ENCODE measurements at regions not wholly inside any gene's neighbourhood (a gene's known extent, or its start where the extent isn't known, plus 50 kb on each side); places are given as distances from the start of the nearest gene placed in this dataset.
"Not testable (repeated sequence)": the region's sequence is repeated elsewhere in the genome, so short reads cannot be mapped to it uniquely, and the experiment has no call there.

- DNase-seq (ENCODE audit: low read depth in 1 of 2, low spot score in 1 of 2), result no peak
These were observed 469.9 kb upstream of the CBLB start for GRCh38 chr3:106338582-106339214.

GRCh38 chr3:106339551-106339950 is 470.7 kb upstream of the CBLB start:
- DNase-seq (ENCODE audit: low read depth in 1 of 2, low spot score in 1 of 2), result no peak

- no peak for DNase-seq (ENCODE audit: low read depth in 1 of 2, low spot score in 1 of 2)
These were observed 472.3 kb upstream of the CBLB start for GRCh38 chr3:106341087-106341486.

GRCh38 chr3:106341586-106342162 is 472.9 kb upstream of the CBLB start:
- no peak for DNase-seq (ENCODE audit: low read depth in 1 of 2, low spot score in 1 of 2)

- no peak for DNase-seq (ENCODE audit: low read depth in 1 of 2, low spot score in 1 of 2)
These were observed 473.6 kb upstream of the CBLB start for GRCh38 chr3:106342386-106342785.

- DNase-seq (ENCODE audit: low read depth in 1 of 2, low spot score in 1 of 2), result no peak
These were observed 475.0 kb upstream of the CBLB start for GRCh38 chr3:106343811-106344210.

- no peak for DNase-seq (ENCODE audit: low read depth in 1 of 2, low spot score in 1 of 2)
These were observed 476.7 kb upstream of the CBLB start for GRCh38 chr3:106345353-106346027.

GRCh38 chr3:106347350-106347749 is 478.5 kb upstream of the CBLB start:
- DNase-seq (ENCODE audit: low read depth in 1 of 2, low spot score in 1 of 2), result no peak

GRCh38 chr3:106348139-106348690 is 479.4 kb upstream of the CBLB start:
- DNase-seq (ENCODE audit: low read depth in 1 of 2, low spot score in 1 of 2), result no peak

- DNase-seq (ENCODE audit: low read depth in 1 of 2, low spot score in 1 of 2), result no peak
These were observed 480.5 kb upstream of the CBLB start for GRCh38 chr3:106349191-106349881.

- no peak for DNase-seq (ENCODE audit: low read depth in 1 of 2, low spot score in 1 of 2)
These were observed 487.1 kb upstream of the CBLB start for GRCh38 chr3:106355873-106356272.

GRCh38 chr3:106359692-106360091 is 490.9 kb upstream of the CBLB start:
- DNase-seq (ENCODE audit: low read depth in 1 of 2, low spot score in 1 of 2), result no peak

GRCh38 chr3:106360901-106361300 is 492.1 kb upstream of the CBLB start:
- DNase-seq (ENCODE audit: low read depth in 1 of 2, low spot score in 1 of 2), result not testable (repeated sequence)

- no peak for DNase-seq (ENCODE audit: low read depth in 1 of 2, low spot score in 1 of 2)
These were observed 495.7 kb upstream of the CBLB start for GRCh38 chr3:106364477-106364876.

- no peak for DNase-seq (ENCODE audit: low read depth in 1 of 2, low spot score in 1 of 2)
These were observed 496.4 kb upstream of the CBLB start for GRCh38 chr3:106365061-106365691.

- no peak for DNase-seq (ENCODE audit: low read depth in 1 of 2, low spot score in 1 of 2)
These were observed 497.5 kb upstream of the CBLB start for GRCh38 chr3:106366352-106366751.

- DNase-seq (ENCODE audit: low read depth in 1 of 2, low spot score in 1 of 2), result no peak
These were observed 498.7 kb upstream of the CBLB start for GRCh38 chr3:106367496-106367895.

GRCh38 chr3:106371221-106371970 is 502.6 kb upstream of the CBLB start:
- DNase-seq (ENCODE audit: low read depth in 1 of 2, low spot score in 1 of 2), result no peak

- no peak for DNase-seq (ENCODE audit: low read depth in 1 of 2, low spot score in 1 of 2)
These were observed 503.4 kb upstream of the CBLB start for GRCh38 chr3:106371971-106372805.

GRCh38 chr3:106372806-106373190 is 504.0 kb upstream of the CBLB start:
- DNase-seq (ENCODE audit: low read depth in 1 of 2, low spot score in 1 of 2), result no peak
